A673 (cell line): ENCODE measurements at regions not wholly inside any gene's neighbourhood (a gene's known extent, or its start where the extent isn't known, plus 50 kb on each side); places are given as distances from the start of the nearest gene placed in this dataset.

ENCODE experiments used
- BruUV-seq: library from RNA; stranded (reverse); fragments of 400-500 nt; replicated peaks from 2 replicates; lab custom pipeline; 2021; lab: Mats Ljungman, UMichigan
- CTCF ChIA-PET: fragments of 300-600 bp; sonication (Branson Sonifier 250); formaldehyde crosslinking; loops from one replicate; lab custom pipeline; 2022; ENCODE audit warnings: antibody characterized with exemption; lab: Charles Lee
- POLR2A ChIA-PET: fragments of 300-600 bp; sonication (Branson Sonifier 250); formaldehyde crosslinking; loops from one replicate; lab custom pipeline; 2022; ENCODE audit warnings: antibody characterized with exemption; ENCODE audit not compliant: low non-redundant PET; lab: Charles Lee
- DNase-seq: peaks from one replicate; pipeline ENCODE4 v3.0.0-alpha.2; 2015; ENCODE audit warnings: low spot score
- H3K27ac ChIP-seq: fragments of 200-600 bp; sonication (generic); 2 replicates; pipeline ENCODE4 v1.5.1; 2016; ENCODE audit warnings: mixed run types, low read depth, mild to moderate bottlenecking, mixed read lengths, antibody characterized with exemption, low read length; ENCODE audit not compliant: poor library complexity, severe bottlenecking
- H3K27me3 ChIP-seq: fragments of 200-600 bp; sonication (generic); replicated peaks from 2 replicates; pipeline ENCODE4 v1.6.1; 2017; ENCODE audit warnings: mixed run types, low read depth, mild to moderate bottlenecking, mixed read lengths, antibody characterized with exemption, low read length; ENCODE audit not compliant: insufficient read depth, poor library complexity
- H3K36me3 ChIP-seq: fragments of 200-600 bp; sonication (generic); 2 replicates; pipeline ENCODE4 v1.6.1; 2016; ENCODE audit warnings: mixed run types, mild to moderate bottlenecking, mixed read lengths, antibody characterized with exemption, low read length; ENCODE audit not compliant: insufficient read depth, poor library complexity, severe bottlenecking
- H3K4me1 ChIP-seq: fragments of 200-600 bp; sonication (generic); 2 replicates; pipeline ENCODE4 v1.6.1; 2017; ENCODE audit warnings: mixed run types, mild to moderate bottlenecking, mixed read lengths, antibody characterized with exemption, low read length; ENCODE audit not compliant: insufficient read depth, poor library complexity, severe bottlenecking
- H3K4me3 ChIP-seq: fragments of 200-600 bp; sonication (generic); 2 replicates; pipeline ENCODE4 v1.5.1; 2016; ENCODE audit warnings: low read depth, mixed run types, mild to moderate bottlenecking, mixed read lengths, low read length; ENCODE audit not compliant: poor library complexity, severe bottlenecking
- H3K9me3 ChIP-seq: fragments of 200-600 bp; sonication (generic); 2 replicates; pipeline ENCODE4 v1.6.1; 2016; ENCODE audit warnings: mixed run types, low read depth, mild to moderate bottlenecking, mixed read lengths, antibody characterized with exemption, low read length; ENCODE audit not compliant: poor library complexity, severe bottlenecking
- EZH2 ChIP-seq: fragments of 200-600 bp; sonication (generic); IDR thresholded peaks from 2 replicates; pipeline ENCODE4 v1.6.1; 2017; ENCODE audit warnings: borderline replicate concordance, low read depth, mild to moderate bottlenecking, mixed read lengths, antibody characterized with exemption, low read length; ENCODE audit not compliant: poor library complexity, severe bottlenecking
- intact Hi-C: fragments of 100-400 bp; cut with micrococcal nuclease; formaldehyde crosslinking; loops from one replicate; pipeline ENCODE4 v1.10.0; 2022; ENCODE audit not compliant: unreplicated experiment
- TF ChIP-seq, protein P1 (sequence below): fragments of 300-800, 200-600 bp; sonication (generic); conservative IDR thresholded peaks from 2 replicates; pipeline ENCODE4 v1.5.1; 2017; ENCODE audit warnings: low read depth, mild to moderate bottlenecking, antibody characterized with exemption, low read length, moderate library complexity, mixed read lengths

DNA sequence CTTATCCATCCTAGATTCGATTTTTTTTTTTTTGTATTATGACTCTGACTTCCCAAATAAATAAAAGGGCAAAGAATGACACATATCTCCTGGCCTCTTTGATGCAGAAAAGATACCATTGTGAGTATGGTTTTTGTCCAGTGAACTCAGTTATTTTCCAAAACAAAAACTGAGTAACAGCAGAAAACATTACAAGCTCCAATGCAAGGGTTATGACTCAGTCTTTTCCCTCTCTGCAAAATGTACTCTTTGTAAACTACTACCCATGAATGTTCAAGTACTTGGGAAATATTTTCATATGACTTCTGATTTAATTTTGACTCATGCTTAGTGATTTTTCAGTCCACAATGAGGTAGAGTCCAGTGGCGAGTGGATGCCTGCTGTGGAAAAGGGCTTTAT, 355.3 kb downstream of the RNF144B start:
- ChIA-PET POLR2A (no interaction called here), CTCF (no interaction called here)
- BruUV-seq, result no TSS peak
- peak overlapping the region; percentile 38 for H3K27ac ChIP-seq
- TF ChIP-seq, protein P1, sequence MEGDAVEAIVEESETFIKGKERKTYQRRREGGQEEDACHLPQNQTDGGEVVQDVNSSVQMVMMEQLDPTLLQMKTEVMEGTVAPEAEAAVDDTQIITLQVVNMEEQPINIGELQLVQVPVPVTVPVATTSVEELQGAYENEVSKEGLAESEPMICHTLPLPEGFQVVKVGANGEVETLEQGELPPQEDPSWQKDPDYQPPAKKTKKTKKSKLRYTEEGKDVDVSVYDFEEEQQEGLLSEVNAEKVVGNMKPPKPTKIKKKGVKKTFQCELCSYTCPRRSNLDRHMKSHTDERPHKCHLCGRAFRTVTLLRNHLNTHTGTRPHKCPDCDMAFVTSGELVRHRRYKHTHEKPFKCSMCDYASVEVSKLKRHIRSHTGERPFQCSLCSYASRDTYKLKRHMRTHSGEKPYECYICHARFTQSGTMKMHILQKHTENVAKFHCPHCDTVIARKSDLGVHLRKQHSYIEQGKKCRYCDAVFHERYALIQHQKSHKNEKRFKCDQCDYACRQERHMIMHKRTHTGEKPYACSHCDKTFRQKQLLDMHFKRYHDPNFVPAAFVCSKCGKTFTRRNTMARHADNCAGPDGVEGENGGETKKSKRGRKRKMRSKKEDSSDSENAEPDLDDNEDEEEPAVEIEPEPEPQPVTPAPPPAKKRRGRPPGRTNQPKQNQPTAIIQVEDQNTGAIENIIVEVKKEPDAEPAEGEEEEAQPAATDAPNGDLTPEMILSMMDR, result no peak
- no peak for TF ChIP-seq EZH2
- H3K4me3 ChIP-seq, result no peak overlapping the region
- peaks cover 5% of the 10 kb centered on the region for H3K9me3 ChIP-seq
- intact Hi-C loops, result no loop called here
- H3K27me3 ChIP-seq, result no peaks in the 10 kb centered on the region
- H3K4me1 ChIP-seq, result peaks cover 3% of the 10 kb centered on the region
- H3K36me3 ChIP-seq, result no peaks in the 10 kb centered on the region
- no peak for DNase-seq

DNA sequence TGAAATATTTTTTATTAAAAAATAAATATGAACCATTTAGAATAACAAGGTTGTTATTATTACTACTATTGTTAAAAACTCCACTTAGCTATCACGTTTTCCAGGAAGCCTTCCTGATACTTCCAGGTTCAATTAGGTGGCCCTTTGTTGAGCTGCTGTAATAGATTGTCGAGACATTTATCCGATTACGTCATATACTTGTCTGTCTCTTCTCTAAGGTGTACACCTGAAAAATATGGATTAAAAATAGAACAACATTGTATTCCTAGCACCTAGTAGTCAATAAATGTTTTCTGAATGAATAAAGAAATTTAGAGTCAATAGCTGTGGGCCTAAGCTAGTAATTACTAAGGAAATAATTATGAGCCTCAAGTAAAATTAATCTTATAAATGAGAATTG, 359.6 kb downstream of the RNF144B start:
- DNase-seq, result no peak
- POLR2A ChIA-PET, result no interaction called here
- Histone ChIP-seq H3K4me1 (peaks cover 26% of the 10 kb centered on the region), H3K9me3 (peaks cover 5% of the 10 kb centered on the region), H3K27ac (no peak overlapping the region), H3K4me3 (no peak overlapping the region), H3K27me3 (no peaks in the 10 kb centered on the region), H3K36me3 (no peaks in the 10 kb centered on the region)
- TF ChIP-seq, protein P1, result no peak
- TF ChIP-seq EZH2, result no peak
- BruUV-seq, result no TSS peak
- intact Hi-C loops, result loop anchor here (5.0 kb wide), 2 partner anchors 149 to 1106 kb away; no protein-coding TSS in a partner anchor
- CTCF ChIA-PET, result interaction anchor here (0.7 kb wide), 1 partner anchor 1112 kb away, joined by 4 read pairs; no protein-coding TSS in a partner anchor

DNA sequence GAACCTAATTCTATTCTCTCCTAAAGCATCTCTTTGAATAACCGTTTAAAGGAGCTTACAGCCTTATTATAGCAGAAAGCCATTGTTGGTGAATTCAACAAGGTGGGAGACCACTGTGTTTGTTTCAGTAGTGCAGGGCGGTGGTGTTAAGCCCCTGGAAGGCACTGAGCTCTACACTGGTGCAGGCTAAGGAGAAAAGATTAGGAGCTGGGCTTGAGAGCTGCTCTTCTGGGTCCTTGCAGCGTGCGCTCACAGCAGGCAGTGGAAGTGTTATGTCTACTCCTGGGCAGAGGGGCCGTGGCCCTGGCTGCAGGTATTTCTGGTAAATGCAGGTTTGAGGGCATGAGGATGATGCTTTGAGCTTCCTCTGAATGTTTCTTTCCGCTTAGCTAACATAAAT, 361.2 kb downstream of the RNF144B start:
- DNase-seq, result no peak
- TF ChIP-seq, protein P1, result no peak
- TF ChIP-seq EZH2, result no peak
- Histone ChIP-seq H3K36me3 (no peaks in the 10 kb centered on the region), H3K27ac (peak overlapping the region; percentile 13), H3K4me3 (no peak overlapping the region), H3K27me3 (no peaks in the 10 kb centered on the region), H3K9me3 (peaks cover 5% of the 10 kb centered on the region), H3K4me1 (peaks cover 26% of the 10 kb centered on the region)
- POLR2A ChIA-PET, result no interaction called here
- intact Hi-C loops, result loop anchor here (5.0 kb wide), 2 partner anchors 151 to 1104 kb away; no protein-coding TSS in a partner anchor
- BruUV-seq, result no TSS peak
- CTCF ChIA-PET, result interaction anchor here (1.0 kb wide), 1 partner anchor 220 kb away, joined by 4 read pairs; no protein-coding TSS in a partner anchor
